ENCODE measurements at regions not wholly inside any gene's neighbourhood (a gene's known extent, or its start where the extent isn't known, plus 50 kb on each side); places are given as distances from the start of the nearest gene placed in this dataset.
A peak's percentile ranks its signal among the peaks of the same experiment; 100 is the strongest.
"Not testable (repeated sequence)": the region's sequence is repeated elsewhere in the genome, so short reads cannot be mapped to it uniquely, and the experiment has no call there.

GRCh38 chr6:97347111-97347510 lies 64.1 kb upstream of the MMS22L start:
- no peak for DNase-seq

GRCh38 chr6:97361286-97361685 lies 78.3 kb upstream of the MMS22L start:
- DNase-seq, result no peak

- DNase-seq, result no peak
Measured at GRCh38 chr6:97364327-97364726, 81.3 kb upstream of the MMS22L start.

- not testable (repeated sequence) for DNase-seq
Measured at GRCh38 chr6:97382071-97382470, 99.1 kb upstream of the MMS22L start.

GRCh38 chr6:97392735-97393134 lies 109.7 kb upstream of the MMS22L start:
- DNase-seq, result no peak

GRCh38 chr6:97394160-97394748 lies 111.2 kb upstream of the MMS22L start:
- DNase-seq, result peak; percentile 2

GRCh38 chr6:97396880-97397279 lies 113.9 kb upstream of the MMS22L start:
- no peak for DNase-seq

GRCh38 chr6:97399208-97399607 lies 116.2 kb upstream of the MMS22L start:
- DNase-seq, result no peak

GRCh38 chr6:97401533-97401932 lies 118.5 kb upstream of the MMS22L start:
- no peak for DNase-seq

- DNase-seq, result no peak
Measured at GRCh38 chr6:97405818-97406409, 122.9 kb upstream of the MMS22L start.

- DNase-seq, result no peak
Measured at GRCh38 chr6:97406633-97407032, 123.6 kb upstream of the MMS22L start.

GRCh38 chr6:97411610-97412009 lies 128.6 kb upstream of the MMS22L start:
- no peak for DNase-seq

- no peak for DNase-seq
Measured at GRCh38 chr6:97412511-97412910, 129.5 kb upstream of the MMS22L start.

- no peak for DNase-seq
Measured at GRCh38 chr6:97422171-97422570, 139.2 kb upstream of the MMS22L start.

- DNase-seq, result no peak
Measured at GRCh38 chr6:97423190-97423589, 140.2 kb upstream of the MMS22L start.

GRCh38 chr6:97427648-97428047 lies 144.6 kb upstream of the MMS22L start:
- DNase-seq, result no peak

GRCh38 chr6:97437087-97437486 lies 154.1 kb upstream of the MMS22L start:
- no peak for DNase-seq

- no peak for DNase-seq
Measured at GRCh38 chr6:97438011-97438671, 155.1 kb upstream of the MMS22L start.

GRCh38 chr6:97440590-97441176 lies 157.7 kb upstream of the MMS22L start:
- DNase-seq, result peak; percentile 14

GRCh38 chr6:97443408-97444080 lies 160.5 kb upstream of the MMS22L start:
- no peak for DNase-seq

- no peak for DNase-seq
Measured at GRCh38 chr6:97445407-97445806, 162.4 kb upstream of the MMS22L start.

- DNase-seq, result no peak
Measured at GRCh38 chr6:97449444-97449966, 166.5 kb upstream of the MMS22L start.

- DNase-seq, result no peak
Measured at GRCh38 chr6:97450087-97450486, 167.1 kb upstream of the MMS22L start.

All from NCI-H1105 (cell line).